HEK293T (cell line): ENCODE measurements at regions not wholly inside any gene's neighbourhood (a gene's known extent, or its start where the extent isn't known, plus 50 kb on each side); places are given as distances from the start of the nearest gene placed in this dataset.

Experiments used
- FOXK2 ChIP-seq: fragments of 450-650 bp; IDR thresholded peaks from 2 replicates; pipeline ENCODE4 v1.6.1; 2016; ENCODE audit warnings: mild to moderate bottlenecking
- FOXM1 ChIP-seq: fragments of 450-650 bp; IDR thresholded peaks from 2 replicates; pipeline ENCODE4 v1.6.1; 2017; ENCODE audit warnings: mild to moderate bottlenecking, borderline replicate concordance
- NFRKB ChIP-seq: fragments of 450-650 bp; IDR thresholded peaks from 2 replicates; pipeline ENCODE4 v1.6.1; 2016; ENCODE audit warnings: mild to moderate bottlenecking, moderate library complexity
- SUZ12 ChIP-seq: fragments of 450-650 bp; IDR thresholded peaks from 2 replicates; pipeline ENCODE4 v1.6.1; 2016; ENCODE audit warnings: mild to moderate bottlenecking

DNA sequence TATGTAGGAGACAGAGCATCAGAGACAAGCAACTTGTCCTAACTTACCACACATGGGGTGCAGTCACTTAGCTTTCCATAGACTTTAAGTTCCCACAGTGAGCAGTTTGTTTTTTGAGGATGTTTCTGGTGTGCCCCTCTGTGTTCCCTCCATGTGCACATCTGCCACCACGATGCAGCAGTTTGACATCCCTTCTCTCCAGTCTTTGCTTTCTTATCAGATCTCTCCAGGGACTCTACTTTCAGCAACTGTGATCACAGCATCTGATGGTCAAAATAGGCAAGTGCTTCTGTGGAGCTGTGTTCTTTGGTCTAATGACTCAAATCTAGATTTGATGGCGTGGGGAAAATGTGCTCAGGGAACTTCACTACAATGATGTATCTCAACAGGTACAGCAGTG lies 96.5 kb upstream of the NAMPT start:
- TF ChIP-seq SUZ12 (no peak), FOXK2 (no peak), NFRKB (no peak), FOXM1 (no peak)
